ENCODE measurements at regions not wholly inside any gene's neighbourhood (a gene's known extent, or its start where the extent isn't known, plus 50 kb on each side); places are given as distances from the start of the nearest gene placed in this dataset.

GRCh38 chr3:194824701-194825111, 139.0 kb downstream of the FAM43A start:
- CTCF ChIA-PET, result no interaction called here

GRCh38 chr3:194826594-194826993, 140.9 kb downstream of the FAM43A start:
- Histone ChIP-seq H3K9me3 (ENCODE audit: control insufficient read depth, insufficient read depth, low read depth, low read length) (no peaks in the 10 kb centered on the region), H3K27ac (ENCODE audit: extremely low read depth, low read depth, low read length) (no peak overlapping the region), H3K4me1 (ENCODE audit: control insufficient read depth, insufficient read depth, low read length) (no peaks in the 10 kb centered on the region), H3K4me3 (ENCODE audit: low read depth, low read length) (no peak overlapping the region), H3K36me3 (ENCODE audit: control insufficient read depth in 2 of 2, insufficient read depth in 1 of 2, low read length in 2 of 2) (no peaks in the 10 kb centered on the region)
- ChIA-PET CTCF (no interaction called here), POLR2A (no interaction called here)
- no peak for TF ChIP-seq ZNF335 (tag by site-specific recombination; conservative IDR thresholded peaks at IDR 0.05)
- TF ChIP-seq ZNF664 (tag by site-specific recombination; IDR thresholded peaks at IDR 0.05), result no peak
- no peak for TF ChIP-seq ZSCAN5A (tag by site-specific recombination; IDR thresholded peaks at IDR 0.05)
- TF ChIP-seq ZNF157 (tag by site-specific recombination; IDR thresholded peaks at IDR 0.05), result no peak
- no peak for TF ChIP-seq ZNF133 (tag by site-specific recombination; IDR thresholded peaks at IDR 0.05)
- TF ChIP-seq ZFP41 (tag by site-specific recombination; IDR thresholded peaks at IDR 0.05; ENCODE audit: borderline replicate concordance), result no peak
- no peak for TF ChIP-seq ZNF394 (tag by site-specific recombination; IDR thresholded peaks at IDR 0.05; ENCODE audit: borderline replicate concordance)
- TF ChIP-seq ZNF23 (tag by site-specific recombination; IDR thresholded peaks at IDR 0.05; ENCODE audit: borderline replicate concordance), result no peak

More at GRCh38 chr3:194824701-194825111, 139.0 kb downstream of the FAM43A start:
- Histone ChIP-seq H3K4me3 (ENCODE audit: low read depth, low read length) (no peak overlapping the region), H3K36me3 (ENCODE audit: control insufficient read depth in 2 of 2, insufficient read depth in 1 of 2, low read length in 2 of 2) (no peaks in the 10 kb centered on the region), H3K27ac (ENCODE audit: extremely low read depth, low read depth, low read length) (no peak overlapping the region), H3K9me3 (ENCODE audit: control insufficient read depth, insufficient read depth, low read depth, low read length) (no peaks in the 10 kb centered on the region), H3K4me1 (ENCODE audit: control insufficient read depth, insufficient read depth, low read length) (no peaks in the 10 kb centered on the region)
- POLR2A ChIA-PET, result no interaction called here
- TF ChIP-seq ZBTB20 (tag by site-specific recombination; IDR thresholded peaks at IDR 0.05), result no peak
- TF ChIP-seq ZNF549 (tag by site-specific recombination; IDR thresholded peaks at IDR 0.05), result no peak

GRCh38 chr3:194827486-194827885, 141.8 kb downstream of the FAM43A start:
- H3K4me1 ChIP-seq (ENCODE audit: control insufficient read depth, insufficient read depth, low read length), result no peaks in the 10 kb centered on the region
- ChIA-PET CTCF (no interaction called here), POLR2A (no interaction called here)
- no peaks in the 10 kb centered on the region for H3K36me3 ChIP-seq (ENCODE audit: control insufficient read depth in 2 of 2, insufficient read depth in 1 of 2, low read length in 2 of 2)
- no peak overlapping the region for H3K4me3 ChIP-seq (ENCODE audit: low read depth, low read length)
- no peak overlapping the region for H3K27ac ChIP-seq (ENCODE audit: extremely low read depth, low read depth, low read length)
- TF ChIP-seq ZNF416 (tag by site-specific recombination; IDR thresholded peaks at IDR 0.05) (no peak), SETDB1 (IDR thresholded peaks at IDR 0.05; ENCODE audit: insufficient read length, low read length) (no peak), ZBTB11 (tag by site-specific recombination; conservative IDR thresholded peaks at IDR 0.05; ENCODE audit: low read depth) (no peak), ZNF510 (tag by site-specific recombination; IDR thresholded peaks at IDR 0.05; ENCODE audit: insufficient replicate concordance) (no peak), ZBTB48 (tag by site-specific recombination; IDR thresholded peaks at IDR 0.05) (no peak), ZNF776 (tag by site-specific recombination; IDR thresholded peaks at IDR 0.05; ENCODE audit: borderline replicate concordance) (no peak), ZNF707 (tag by site-specific recombination; IDR thresholded peaks at IDR 0.05) (no peak), ZNF837 (tag by site-specific recombination; IDR thresholded peaks at IDR 0.05) (no peak), ZFP41 (tag by site-specific recombination; IDR thresholded peaks at IDR 0.05; ENCODE audit: borderline replicate concordance) (no peak)
- no peaks in the 10 kb centered on the region for H3K9me3 ChIP-seq (ENCODE audit: control insufficient read depth, insufficient read depth, low read depth, low read length)
